Thymus (tissue), 11 donors: ENCODE measurements at regions not wholly inside any gene's neighbourhood (a gene's known extent, or its start where the extent isn't known, plus 50 kb on each side); places are given as distances from the start of the nearest gene placed in this dataset.

Experiments
- DNase-seq, 9 donors: peaks; one replicate each; pipeline ENCODE4 v3.0.0-alpha.2; 2013; ENCODE audit warnings: low spot score in 9 of 9, low read depth in 6 of 9, missing footprints in 1 of 9
- H3K27ac ChIP-seq, 2 donors: one replicate each; pipeline ENCODE4 v1.5.1; 2013; ENCODE audit warnings: control low read depth in 1 of 2, low read depth in 1 of 2, low read length in 1 of 2, mild to moderate bottlenecking in 1 of 2, moderate library complexity in 1 of 2
- H3K27me3 ChIP-seq, 2 donors: one replicate each; pipeline ENCODE4 v1.5.1; 2013; ENCODE audit warnings: low read length in 1 of 2; ENCODE audit not compliant: control insufficient read depth in 2 of 2, insufficient read depth in 1 of 2
- H3K36me3 ChIP-seq, 2 donors: one replicate each; pipeline ENCODE4 v1.5.1; 2013; ENCODE audit warnings: low read length in 1 of 2, mild to moderate bottlenecking in 1 of 2, moderate library complexity in 1 of 2; ENCODE audit not compliant: control insufficient read depth in 2 of 2, insufficient read depth in 2 of 2
- H3K4me1 ChIP-seq, 2 donors: one replicate each; pipeline ENCODE4 v1.5.1; 2013; ENCODE audit warnings: low read length in 2 of 2; ENCODE audit not compliant: control insufficient read depth in 2 of 2, insufficient read depth in 2 of 2
- H3K4me3 ChIP-seq, 2 donors: one replicate each; pipeline ENCODE4 v1.5.1; 2013; ENCODE audit warnings: low read length in 2 of 2, control low read depth in 1 of 2, mild to moderate bottlenecking in 1 of 2
- H3K9me3 ChIP-seq, 2 donors: one replicate each; pipeline ENCODE4 v1.5.1; 2013; ENCODE audit warnings: low read length in 1 of 2, mild to moderate bottlenecking in 1 of 2; ENCODE audit not compliant: control insufficient read depth in 2 of 2, insufficient read depth in 1 of 2
- WGBS: extraction: QIAGEN DNeasy Blood & Tissue Kit; methylation state at CpG from one replicate; pipeline ENCODE4 v1.1.7; 2013; 5-methylcytosine and 5-hydroxymethylcytosine counted together
- donor health status: healthy.

- no peaks in the 10 kb centered on the region for H3K27me3 ChIP-seq
- WGBS, result 93% methylated on average over 13 of the region's 13 CpGs
- no peak overlapping the region for H3K4me3 ChIP-seq
- no peak for DNase-seq
- no peak overlapping the region for H3K27ac ChIP-seq
- H3K36me3 ChIP-seq, result no peaks in the 10 kb centered on the region
- H3K4me1 ChIP-seq, result no peaks in the 10 kb centered on the region
- no peaks in the 10 kb centered on the region for H3K9me3 ChIP-seq
Measured at GRCh38 chr22:48709453-48709852, 1118.2 kb downstream of the BRD1 start.

- H3K36me3 ChIP-seq, result no peaks in the 10 kb centered on the region
- WGBS, result 90% methylated on average over 25 of the region's 25 CpGs
- no peaks in the 10 kb centered on the region for H3K9me3 ChIP-seq
- no peak overlapping the region for H3K27ac ChIP-seq
- no peak overlapping the region for H3K4me3 ChIP-seq
- H3K27me3 ChIP-seq, result no peaks in the 10 kb centered on the region
- H3K4me1 ChIP-seq, result no peaks in the 10 kb centered on the region
- DNase-seq, result no peak
Measured at GRCh38 chr22:48708558-48709245, 1119.0 kb downstream of the BRD1 start.

- Histone ChIP-seq H3K4me3 (no peak overlapping the region), H3K4me1 (no peaks in the 10 kb centered on the region), H3K27ac (no peak overlapping the region), H3K27me3 (no peaks in the 10 kb centered on the region), H3K9me3 (no peaks in the 10 kb centered on the region), H3K36me3 (no peaks in the 10 kb centered on the region)
- no peak for DNase-seq
- WGBS, result 93% methylated on average over 35 of the region's 35 CpGs
Measured at GRCh38 chr22:48707763-48708557, 1119.7 kb downstream of the BRD1 start.

- no peaks in the 10 kb centered on the region for H3K4me1 ChIP-seq
- WGBS, result 86% methylated on average over 15 of the region's 15 CpGs
Measured at GRCh38 chr22:48706934-48707762, 1120.5 kb downstream of the BRD1 start.

GRCh38 chr22:48705917-48706605 lies 1121.6 kb downstream of the BRD1 start:
- Histone ChIP-seq H3K27me3 (no peaks in the 10 kb centered on the region), H3K4me3 (no peak overlapping the region), H3K4me1 (no peaks in the 10 kb centered on the region), H3K36me3 (no peaks in the 10 kb centered on the region), H3K9me3 (no peaks in the 10 kb centered on the region), H3K27ac (no peak overlapping the region)
- 95% methylated on average over 16 of the region's 16 CpGs for WGBS
- DNase-seq, result no peak

More at GRCh38 chr22:48706934-48707762, 1120.5 kb downstream of the BRD1 start:
- Histone ChIP-seq H3K4me3 (no peak overlapping the region), H3K27me3 (no peaks in the 10 kb centered on the region), H3K36me3 (no peaks in the 10 kb centered on the region), H3K27ac (no peak overlapping the region), H3K9me3 (no peaks in the 10 kb centered on the region)
- DNase-seq, result no peak

GRCh38 chr22:48705159-48705916 lies 1122.3 kb downstream of the BRD1 start:
- no peak for DNase-seq
- Histone ChIP-seq H3K27ac (no peak overlapping the region), H3K4me3 (no peak overlapping the region), H3K9me3 (no peaks in the 10 kb centered on the region), H3K36me3 (no peaks in the 10 kb centered on the region), H3K27me3 (no peaks in the 10 kb centered on the region), H3K4me1 (no peaks in the 10 kb centered on the region)
- 88% methylated on average over 18 of the region's 18 CpGs for whole genome bisulfite sequencing

- Histone ChIP-seq H3K4me3 (no peak overlapping the region), H3K9me3 (no peaks in the 10 kb centered on the region), H3K36me3 (no peaks in the 10 kb centered on the region), H3K27ac (no peak overlapping the region), H3K4me1 (no peaks in the 10 kb centered on the region), H3K27me3 (no peaks in the 10 kb centered on the region)
- WGBS, result 86% methylated on average over 13 of the region's 13 CpGs
- DNase-seq, result no peak
Measured at GRCh38 chr22:48704335-48704734, 1123.3 kb downstream of the BRD1 start.

- Histone ChIP-seq H3K4me3 (no peak overlapping the region), H3K27me3 (no peaks in the 10 kb centered on the region), H3K9me3 (no peaks in the 10 kb centered on the region), H3K27ac (no peak overlapping the region), H3K4me1 (no peaks in the 10 kb centered on the region), H3K36me3 (no peaks in the 10 kb centered on the region)
- WGBS, result 96% methylated on average over 17 of the region's 17 CpGs
- DNase-seq, result no peak
Measured at GRCh38 chr22:48703265-48703941, 1124.3 kb downstream of the BRD1 start.
